ENCODE measurements at regions not wholly inside any gene's neighbourhood (a gene's known extent, or its start where the extent isn't known, plus 50 kb on each side); places are given as distances from the start of the nearest gene placed in this dataset.

DNA sequence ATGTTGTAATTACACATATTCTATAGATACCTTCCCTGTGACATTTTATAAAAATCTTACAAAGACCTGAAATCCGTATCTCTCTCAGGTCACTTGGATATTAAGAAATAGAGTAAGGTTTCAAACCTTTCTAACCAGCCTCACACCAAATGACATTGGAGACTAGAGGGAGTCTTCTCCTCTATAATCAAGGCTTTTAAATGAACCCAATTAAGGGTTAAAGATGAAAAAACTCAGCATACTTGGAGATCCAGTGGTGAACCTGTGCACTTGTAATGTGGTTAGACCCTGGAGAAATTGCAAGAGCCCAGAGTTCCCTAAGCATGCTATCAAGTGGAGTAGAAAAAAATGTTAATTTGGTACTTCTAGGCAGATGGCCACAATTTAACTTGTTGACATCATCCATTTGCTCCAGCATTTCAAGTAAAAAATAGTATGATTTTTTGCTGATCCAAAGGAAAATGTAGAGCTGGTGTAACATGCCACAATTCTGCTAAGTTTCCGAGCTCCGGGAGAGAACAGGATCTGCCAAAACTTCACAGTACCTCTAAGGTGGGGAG is 554.1 kb upstream of the MIR17HG start:
- TF ChIP-seq YY1 (IDR thresholded peaks at IDR 0.05; ENCODE audit: insufficient read depth, insufficient read length) (no peak), ZNF274 (IDR thresholded peaks at IDR 0.05; ENCODE audit: low read depth, low read length) (no peak), SUZ12 (IDR thresholded peaks at IDR 0.05; ENCODE audit: extremely low read depth, insufficient read depth, insufficient read length) (no peak)
